ENCODE measurements at regions not wholly inside any gene's neighbourhood (a gene's known extent, or its start where the extent isn't known, plus 50 kb on each side); places are given as distances from the start of the nearest gene placed in this dataset.

GRCh38 chr10:113420733-113421675 is 131.8 kb upstream of the HABP2 start:
- TF ChIP-seq HNRNPK (IDR thresholded peaks at IDR 0.05; ENCODE audit: low read depth, low read length, poor library complexity, severe bottlenecking), result no peak
- no peak for TF ChIP-seq CTCF (IDR thresholded peaks at IDR 0.05 in 2 of 3, conservative IDR thresholded peaks at IDR 0.05 in 1 of 3; ENCODE audit: insufficient read depth in 2 of 3, low read depth in 1 of 3, low read length in 3 of 3)
- TF ChIP-seq TAF1 (IDR thresholded peaks at IDR 0.05; ENCODE audit: control insufficient read depth, extremely low read depth, insufficient read depth, low read length, severe bottlenecking), result no peak
- TF ChIP-seq PHB2 (IDR thresholded peaks at IDR 0.05; ENCODE audit: low read depth), result no peak
- no peak for TF ChIP-seq IRF2 (CRISPR knock-in tag; IDR thresholded peaks at IDR 0.05)
- no peak for TF ChIP-seq SIN3A (IDR thresholded peaks at IDR 0.05; ENCODE audit: borderline replicate concordance in 2 of 2, control insufficient read depth in 1 of 2, low read depth in 2 of 2, low read length in 2 of 2)
- TF ChIP-seq ATF3 (IDR thresholded peaks at IDR 0.05), result no peak
- no peak for TF ChIP-seq ATF3 (CRISPR knock-in tag; conservative IDR thresholded peaks at IDR 0.05)
- no peak for TF ChIP-seq NCOA2 (IDR thresholded peaks at IDR 0.05; ENCODE audit: partially characterized antibody in 2 of 2)
- no peak for TF ChIP-seq CTBP1 (IDR thresholded peaks at IDR 0.05; ENCODE audit: borderline replicate concordance)
- no peak for TF ChIP-seq NR3C1 (CRISPR knock-in tag; IDR thresholded peaks at IDR 0.05)

All from K562 (cell line).